ENCODE measurements at regions not wholly inside any gene's neighbourhood (a gene's known extent, or its start where the extent isn't known, plus 50 kb on each side); places are given as distances from the start of the nearest gene placed in this dataset.

GRCh38 chr13:53379485-53379884, 350.9 kb downstream of the OLFM4 start:
- Histone ChIP-seq H3K4me2 (ENCODE audit: insufficient read depth, low read length) (no peak overlapping the region), H2AFZ (ENCODE audit: low read depth, low read length) (no peak overlapping the region), H3K79me2 (ENCODE audit: control insufficient read depth, insufficient read depth, low read length) (no peaks in the 10 kb centered on the region), H3K4me3 (replicated peaks in 1 of 3; ENCODE audit: insufficient read depth in 1 of 3, low read depth in 1 of 3, low read length in 3 of 3) (no peak overlapping the region), H3K36me3 (ENCODE audit: control insufficient read depth in 2 of 2, extremely low read depth in 1 of 2, insufficient read depth in 2 of 2, low read length in 2 of 2) (no peaks in the 10 kb centered on the region), H3K9me1 (replicated peaks; ENCODE audit: control insufficient read depth, extremely low read depth, insufficient read depth, low read length) (no peaks in the 10 kb centered on the region), H3K4me1 (ENCODE audit: control insufficient read depth, extremely low read depth, insufficient read depth, low read length) (no peaks in the 10 kb centered on the region), H3K9me3 (replicated peaks; ENCODE audit: control insufficient read depth, insufficient read depth, low read length) (no peaks in the 10 kb centered on the region), H3K27me3 (ENCODE audit: control insufficient read depth in 2 of 2, insufficient read depth in 2 of 2, low read length in 2 of 2) (no peaks in the 10 kb centered on the region), H3K27ac (ENCODE audit: insufficient read depth, low read depth, low read length) (no peak overlapping the region), H3K9ac (replicated peaks; ENCODE audit: extremely low read depth, insufficient read depth, low read length) (no peak overlapping the region), H4K20me1 (replicated peaks; ENCODE audit: control insufficient read depth, extremely low read depth, insufficient read depth, low read length) (no peaks in the 10 kb centered on the region)
- ChIA-PET CTCF (no interaction called here), POLR2A (no interaction called here)
- BruUV-seq (replicated peaks), result no TSS peak
- DNase-seq (ENCODE audit: low read depth, low spot score), result no peak
- no peak for FAIRE-seq
- TF ChIP-seq POLR2A (IDR thresholded peaks at IDR 0.05; ENCODE audit: low read depth, low read length), result no peak
- no peak for TF ChIP-seq CTCF (IDR thresholded peaks at IDR 0.05; ENCODE audit: extremely low read depth in 1 of 2, insufficient read depth in 1 of 2, low read depth in 1 of 2, low read length in 2 of 2)
- no peak for TF ChIP-seq MAX (IDR thresholded peaks at IDR 0.05; ENCODE audit: insufficient read depth, insufficient read length)
- TF ChIP-seq POLR2AphosphoS5 (IDR thresholded peaks at IDR 0.05; ENCODE audit: insufficient read depth, low read depth, low read length), result no peak
- no peak for TF ChIP-seq EZH2 (IDR thresholded peaks at IDR 0.05; ENCODE audit: borderline replicate concordance, low read depth, low read length, severe bottlenecking)
- no peak for TF ChIP-seq GATA2 (IDR thresholded peaks at IDR 0.05; ENCODE audit: insufficient read depth, insufficient read length, low read depth, low read length)
- TF ChIP-seq FOS (IDR thresholded peaks at IDR 0.05; ENCODE audit: borderline replicate concordance, insufficient read depth, low read length), result no peak
- TF ChIP-seq JUN (IDR thresholded peaks at IDR 0.05; ENCODE audit: borderline replicate concordance, insufficient read depth, insufficient read length, low read depth), result no peak
- TF ChIP-seq MYC (IDR thresholded peaks at IDR 0.05; ENCODE audit: low read depth, low read length), result no peak
- intact Hi-C loops (cut with micrococcal nuclease), result no loop called here
- dilution Hi-C loops (cut with MboI; ENCODE audit: extremely low pct_ligation_motif_present, low sequenced_read_pairs), result no loop called here
